HG03175 (cell line): ENCODE measurements at regions not wholly inside any gene's neighbourhood (a gene's known extent, or its start where the extent isn't known, plus 50 kb on each side); places are given as distances from the start of the nearest gene placed in this dataset.

Source experiments
- ATAC-seq: cut with Tn5 transposase; IDR thresholded peaks from one replicate; pipeline ENCODE4 v1.9.1; 2021; ENCODE audit warnings: mild to moderate bottlenecking, moderate library complexity; ENCODE audit not compliant: unreplicated experiment

GRCh38 chr2:126824663-126825062 lies 74.0 kb upstream of the TEX51 start:
- ATAC-seq, result no peak

GRCh38 chr2:126825316-126825715 lies 73.4 kb upstream of the TEX51 start:
- no peak for ATAC-seq

GRCh38 chr2:126826491-126826890 lies 72.2 kb upstream of the TEX51 start:
- ATAC-seq, result no peak

GRCh38 chr2:126827371-126827770 lies 71.3 kb upstream of the TEX51 start:
- no peak for ATAC-seq

GRCh38 chr2:126828051-126828450 lies 70.6 kb upstream of the TEX51 start:
- no peak for ATAC-seq

- no peak for ATAC-seq
Observed at GRCh38 chr2:126828491-126828890, 70.2 kb upstream of the TEX51 start.

GRCh38 chr2:126831234-126832005 lies 67.3 kb upstream of the TEX51 start:
- no peak for ATAC-seq

- ATAC-seq, result no peak
Observed at GRCh38 chr2:126832014-126832413, 66.7 kb upstream of the TEX51 start.

- ATAC-seq, result no peak
Observed at GRCh38 chr2:126832757-126833156, 65.9 kb upstream of the TEX51 start.

- ATAC-seq, result no peak
Observed at GRCh38 chr2:126834006-126834659, 64.6 kb upstream of the TEX51 start.

GRCh38 chr2:126835261-126835660 lies 63.4 kb upstream of the TEX51 start:
- no peak for ATAC-seq

GRCh38 chr2:126835831-126836230 lies 62.9 kb upstream of the TEX51 start:
- no peak for ATAC-seq

- no peak for ATAC-seq
Observed at GRCh38 chr2:126836761-126837679, 61.7 kb upstream of the TEX51 start.

GRCh38 chr2:126837966-126838715 lies 60.5 kb upstream of the TEX51 start:
- no peak for ATAC-seq

- no peak for ATAC-seq
Observed at GRCh38 chr2:126838716-126838985, 60.0 kb upstream of the TEX51 start.

- no peak for ATAC-seq
Observed at GRCh38 chr2:126839796-126840195, 58.9 kb upstream of the TEX51 start.

GRCh38 chr2:126843081-126843480 lies 55.6 kb upstream of the TEX51 start:
- ATAC-seq, result no peak

GRCh38 chr2:126846241-126846640 lies 52.4 kb upstream of the TEX51 start:
- no peak for ATAC-seq
